ENCODE measurements at regions not wholly inside any gene's neighbourhood (a gene's known extent, or its start where the extent isn't known, plus 50 kb on each side); places are given as distances from the start of the nearest gene placed in this dataset.

- TF ChIP-seq REST (IDR thresholded peaks at IDR 0.05; ENCODE audit: low read depth) (no peak), EP300 (IDR thresholded peaks at IDR 0.05; ENCODE audit: borderline replicate concordance) (no peak), CEBPB (IDR thresholded peaks at IDR 0.05) (no peak), TAF1 (IDR thresholded peaks at IDR 0.05; ENCODE audit: low read depth) (no peak), MAX (IDR thresholded peaks at IDR 0.05) (no peak)
Observed at GRCh38 chr11:70783821-70784220, 385.5 kb downstream of the CTTN start.
